Ovary (tissue), 3 donors: ENCODE measurements at regions not wholly inside any gene's neighbourhood (a gene's known extent, or its start where the extent isn't known, plus 50 kb on each side); places are given as distances from the start of the nearest gene placed in this dataset.

ENCODE experiments used
- CTCF ChIP-seq, 3 donors: fragments of 450-650 bp in 2 of 3; fragments of 200-600 bp in 1 of 3; IDR thresholded peaks; one replicate each; pipeline versions ENCODE4 v1.5.1 to v1.8.0; 2016 to 2022; ENCODE audit warnings: antibody characterized with exemption in 3 of 3, mild to moderate bottlenecking in 1 of 3
- POLR2A ChIP-seq: fragments of 450-650 bp; IDR thresholded peaks from one replicate; pipeline ENCODE4 v1.6.1; 2017; ENCODE audit warnings: antibody characterized with exemption, mild to moderate bottlenecking, moderate library complexity
- donor health status: DM: no; HTN: no; CAD: no.

GRCh38 chr7:17512181-17512675, 213.8 kb downstream of the AHR start:
- no peak for TF ChIP-seq POLR2A
- TF ChIP-seq CTCF (IDR thresholded peaks at IDR 0.05) = no peak
